T-helper 17 cell (primary cell): ENCODE measurements at regions not wholly inside any gene's neighbourhood (a gene's known extent, or its start where the extent isn't known, plus 50 kb on each side); places are given as distances from the start of the nearest gene placed in this dataset.

Experiments
- ATAC-seq: fragments of 150-1000 bp; cut with Tn5 transposase; 2 replicates; pipeline ENCODE4 v1.10.0; 2021; ENCODE audit warnings: mild to moderate bottlenecking, moderate library complexity
- DNase-seq, 3 donors: peaks; one replicate each; pipeline versions ENCODE4 v3.0.0 to v3.0.0-alpha.2; 2020 to 2021
- H3K9me3 ChIP-seq: one replicate; pipeline ENCODE4 v1.7.0; 2013; ENCODE audit warnings: low read length, mild to moderate bottlenecking; ENCODE audit not compliant: control insufficient read depth, poor library complexity, severe bottlenecking
- H3K27ac Mint-ChIP-seq: one replicate; pipeline ENCODE4 v1.8.0; 2022; ENCODE audit warnings: mild to moderate bottlenecking, moderate library complexity, mixed read lengths
- H3K27me3 Mint-ChIP-seq: one replicate; pipeline ENCODE4 v1.8.0; 2022; ENCODE audit warnings: mixed read lengths
- H3K36me3 Mint-ChIP-seq: one replicate; pipeline ENCODE4 v1.8.0; 2022; ENCODE audit warnings: low read depth, mixed read lengths
- H3K4me1 Mint-ChIP-seq: one replicate; pipeline ENCODE4 v1.8.0; 2022; ENCODE audit warnings: mild to moderate bottlenecking, mixed read lengths
- H3K4me3 Mint-ChIP-seq: one replicate; pipeline ENCODE4 v1.8.0; 2022; ENCODE audit warnings: mild to moderate bottlenecking, moderate library complexity, mixed read lengths

DNA sequence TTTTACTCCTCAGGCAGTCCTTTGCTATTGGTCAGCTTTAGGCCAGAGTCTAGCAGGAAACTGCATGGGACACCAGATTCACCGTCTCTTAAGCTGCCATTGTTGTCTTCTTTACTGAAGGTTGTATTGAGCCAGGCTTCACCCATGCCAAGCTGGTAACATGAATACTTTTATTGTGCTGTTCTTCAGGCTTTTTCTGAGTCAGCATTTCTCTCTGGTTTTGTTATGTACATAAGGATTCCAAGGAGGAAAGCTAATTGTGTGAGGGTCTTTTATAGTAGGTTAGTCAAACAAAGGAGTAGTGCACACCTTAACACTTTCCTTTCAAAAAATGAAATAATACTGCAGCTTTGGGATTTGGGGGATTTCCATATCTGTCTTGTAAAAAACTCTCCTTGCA lies 252.8 kb downstream of the JRKL start:
- DNase-seq, result no peak
- H3K9me3 ChIP-seq, result no peaks in the 10 kb centered on the region
- Mint-ChIP-seq H3K27me3 (no peaks in the 10 kb centered on the region), H3K4me1 (no peaks in the 10 kb centered on the region), H3K4me3 (no peak overlapping the region), H3K36me3 (no peaks in the 10 kb centered on the region), H3K27ac (no peak overlapping the region)
- no peak for ATAC-seq

DNA sequence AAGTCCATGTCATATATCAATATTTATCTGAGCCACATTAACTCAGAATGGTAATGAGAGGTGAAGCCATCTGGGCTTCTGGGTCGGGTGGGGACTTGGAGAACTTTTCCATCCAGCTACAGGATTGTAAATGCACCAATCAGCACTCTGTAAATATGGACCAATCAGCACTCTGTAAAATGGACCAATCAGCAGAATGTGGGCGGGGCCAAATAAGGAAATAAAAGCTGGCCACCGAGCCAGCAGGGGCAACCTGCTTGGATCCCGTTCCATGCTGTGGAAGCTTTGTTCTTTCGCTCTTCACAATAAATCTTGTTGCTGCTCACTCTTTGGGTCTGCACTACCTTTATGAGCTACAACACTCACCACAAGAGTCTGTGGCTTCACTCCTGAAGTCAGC lies 253.4 kb downstream of the JRKL start:
- no peak for ATAC-seq
- H3K27ac Mint-ChIP-seq, result no peak overlapping the region
- DNase-seq, result no peak
- no peaks in the 10 kb centered on the region for H3K36me3 Mint-ChIP-seq
- no peaks in the 10 kb centered on the region for H3K27me3 Mint-ChIP-seq
- no peak overlapping the region for H3K4me3 Mint-ChIP-seq
- H3K4me1 Mint-ChIP-seq, result no peaks in the 10 kb centered on the region
- no peaks in the 10 kb centered on the region for H3K9me3 ChIP-seq

DNA sequence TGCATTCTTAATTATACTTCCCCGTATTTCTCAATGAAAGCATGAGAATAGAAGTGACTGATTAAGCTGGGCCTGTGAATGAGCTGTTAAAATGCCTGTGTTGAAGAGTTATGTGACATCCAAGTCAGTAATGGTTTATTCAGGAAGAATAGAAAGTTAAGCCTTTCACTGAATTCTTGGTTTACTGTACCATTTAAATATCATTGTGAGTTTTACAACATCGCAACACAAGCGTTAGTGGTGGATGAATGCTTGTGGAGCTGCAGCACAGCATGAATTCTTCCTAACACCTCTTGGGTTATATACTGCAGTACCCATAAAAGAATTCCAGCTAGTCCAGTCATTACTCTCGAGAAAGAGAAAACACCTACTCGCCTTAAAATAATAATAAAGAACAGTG lies 257.8 kb downstream of the JRKL start:
- no peaks in the 10 kb centered on the region for H3K27me3 Mint-ChIP-seq
- H3K4me1 Mint-ChIP-seq, result no peaks in the 10 kb centered on the region

DNA sequence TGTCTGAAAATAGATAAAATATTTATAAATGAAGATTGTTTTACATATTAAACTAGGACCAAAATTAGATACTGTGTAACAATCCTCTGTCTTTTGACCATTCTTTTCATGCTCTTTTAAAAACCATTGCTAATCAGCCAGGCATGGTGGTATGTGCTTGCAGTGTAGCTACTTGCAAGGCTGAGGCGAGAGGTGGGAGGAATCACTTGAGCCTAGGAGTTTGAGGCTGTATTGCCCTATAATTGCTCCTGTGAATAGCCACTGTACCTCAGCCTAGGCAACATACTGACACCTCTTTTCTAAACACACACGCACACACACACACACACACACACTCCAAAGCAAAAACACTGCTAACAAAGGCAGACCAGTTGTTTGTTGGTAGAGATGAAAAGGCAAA lies 259.2 kb downstream of the JRKL start:
- DNase-seq (no peak), ATAC-seq (no peak)
- H3K4me1 Mint-ChIP-seq, result no peaks in the 10 kb centered on the region
- no peaks in the 10 kb centered on the region for H3K27me3 Mint-ChIP-seq
- no peak overlapping the region for H3K4me3 Mint-ChIP-seq
- H3K27ac Mint-ChIP-seq, result no peak overlapping the region
- no peaks in the 10 kb centered on the region for H3K36me3 Mint-ChIP-seq
- H3K9me3 ChIP-seq, result no peaks in the 10 kb centered on the region

More for the DNA sequence above, 257.8 kb downstream of the JRKL start:
- ATAC-seq (no peak), DNase-seq (no peak)
- no peaks in the 10 kb centered on the region for H3K36me3 Mint-ChIP-seq
- no peaks in the 10 kb centered on the region for H3K9me3 ChIP-seq
- H3K4me3 Mint-ChIP-seq, result no peak overlapping the region
- H3K27ac Mint-ChIP-seq, result no peak overlapping the region

DNA sequence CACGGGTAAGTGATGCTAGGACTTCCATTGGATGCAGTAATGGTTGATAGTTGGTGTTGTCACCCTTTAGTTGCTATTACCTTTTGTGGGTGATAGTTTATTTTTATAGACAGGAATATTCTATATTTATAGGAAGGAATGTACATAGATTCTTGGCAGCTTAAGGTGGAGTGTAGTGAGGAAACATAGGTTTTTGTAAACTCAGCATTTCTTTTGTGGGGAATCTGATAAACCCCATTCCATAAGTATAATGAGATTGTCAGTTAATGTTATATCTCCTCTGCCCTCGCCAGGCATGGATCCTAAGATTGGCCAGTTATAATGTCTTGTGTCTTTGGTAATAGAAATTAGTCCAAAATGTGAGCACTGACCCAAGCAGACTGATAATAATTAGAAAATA lies 262.7 kb downstream of the JRKL start:
- ATAC-seq (no peak), DNase-seq (no peak)
- H3K4me3 Mint-ChIP-seq, result no peak overlapping the region
- H3K36me3 Mint-ChIP-seq, result no peaks in the 10 kb centered on the region
- no peak overlapping the region for H3K27ac Mint-ChIP-seq
- H3K9me3 ChIP-seq, result no peaks in the 10 kb centered on the region
- no peaks in the 10 kb centered on the region for H3K27me3 Mint-ChIP-seq
- no peaks in the 10 kb centered on the region for H3K4me1 Mint-ChIP-seq

DNA sequence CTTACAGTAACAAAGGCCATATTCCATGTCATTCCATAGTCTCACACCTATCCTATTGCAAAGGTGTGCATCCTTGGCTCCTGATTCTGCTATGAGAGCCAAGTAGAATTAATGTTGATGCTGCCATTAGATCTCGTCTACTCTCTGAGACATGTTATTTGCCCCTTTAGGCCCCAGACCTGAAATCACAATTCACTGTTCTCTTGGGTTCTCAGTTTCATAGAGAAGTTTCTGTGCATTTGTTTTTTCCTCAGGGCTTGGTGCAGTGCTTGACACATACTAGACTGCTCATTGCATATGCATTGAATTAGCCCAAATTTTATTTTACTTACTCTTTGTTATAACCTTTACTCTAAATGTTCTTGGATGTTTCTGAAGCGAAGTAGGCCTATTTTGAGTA lies 265.7 kb downstream of the JRKL start:
- no peaks in the 10 kb centered on the region for H3K4me1 Mint-ChIP-seq
- H3K27ac Mint-ChIP-seq, result no peak overlapping the region
- H3K4me3 Mint-ChIP-seq, result no peak overlapping the region

DNA sequence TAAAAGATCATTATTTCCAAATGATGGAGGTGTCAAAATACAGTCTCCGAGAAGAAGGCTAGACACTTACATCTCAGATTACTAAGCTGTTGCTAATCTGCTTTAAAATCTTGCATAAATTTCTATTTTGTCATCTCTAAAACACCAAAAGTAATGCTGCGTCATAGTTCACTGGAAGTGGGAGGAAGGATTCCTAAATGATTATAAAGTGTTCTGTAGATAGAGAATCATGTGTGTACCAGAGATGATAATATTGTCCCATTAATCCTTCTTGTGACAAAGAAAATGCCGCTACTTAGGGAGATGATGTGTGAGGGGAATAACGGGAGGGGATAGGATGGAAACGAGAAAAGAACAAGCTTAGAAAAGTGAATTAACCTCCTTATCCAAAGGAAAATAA lies 268.6 kb downstream of the JRKL start:
- no peaks in the 10 kb centered on the region for H3K4me1 Mint-ChIP-seq
- no peak overlapping the region for H3K27ac Mint-ChIP-seq
- no peak overlapping the region for H3K4me3 Mint-ChIP-seq
- no peaks in the 10 kb centered on the region for H3K9me3 ChIP-seq
- DNase-seq (no peak), ATAC-seq (no peak)
- no peaks in the 10 kb centered on the region for H3K36me3 Mint-ChIP-seq
- H3K27me3 Mint-ChIP-seq, result no peaks in the 10 kb centered on the region

More for the DNA sequence above, 265.7 kb downstream of the JRKL start:
- no peak for DNase-seq
- no peaks in the 10 kb centered on the region for H3K27me3 Mint-ChIP-seq
- no peaks in the 10 kb centered on the region for H3K36me3 Mint-ChIP-seq
- H3K9me3 ChIP-seq, result no peaks in the 10 kb centered on the region
- no peak for ATAC-seq

DNA sequence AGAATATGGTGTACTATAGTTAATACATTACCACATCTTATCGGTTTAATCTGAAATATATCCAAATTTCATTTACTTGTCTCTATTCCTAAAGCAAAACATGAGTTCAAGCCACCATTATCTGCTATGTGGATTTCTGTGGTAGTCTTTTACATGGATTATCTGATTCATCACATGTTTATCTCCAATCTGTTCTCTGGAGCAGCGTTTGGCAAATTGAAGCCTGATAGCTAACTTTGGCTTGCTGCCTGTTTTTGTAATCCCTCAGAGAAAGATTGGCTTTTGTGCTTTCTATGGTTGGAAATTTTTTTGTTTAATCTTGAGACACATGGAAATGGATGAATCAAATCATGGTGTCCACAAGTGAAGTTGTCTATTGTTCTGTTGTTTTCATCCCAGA lies 274.3 kb downstream of the JRKL start:
- Mint-ChIP-seq H3K27me3 (no peaks in the 10 kb centered on the region), H3K4me1 (no peaks in the 10 kb centered on the region), H3K4me3 (no peak overlapping the region), H3K27ac (no peak overlapping the region), H3K36me3 (no peaks in the 10 kb centered on the region)
- DNase-seq (no peak), ATAC-seq (no peak)
- H3K9me3 ChIP-seq, result no peaks in the 10 kb centered on the region

DNA sequence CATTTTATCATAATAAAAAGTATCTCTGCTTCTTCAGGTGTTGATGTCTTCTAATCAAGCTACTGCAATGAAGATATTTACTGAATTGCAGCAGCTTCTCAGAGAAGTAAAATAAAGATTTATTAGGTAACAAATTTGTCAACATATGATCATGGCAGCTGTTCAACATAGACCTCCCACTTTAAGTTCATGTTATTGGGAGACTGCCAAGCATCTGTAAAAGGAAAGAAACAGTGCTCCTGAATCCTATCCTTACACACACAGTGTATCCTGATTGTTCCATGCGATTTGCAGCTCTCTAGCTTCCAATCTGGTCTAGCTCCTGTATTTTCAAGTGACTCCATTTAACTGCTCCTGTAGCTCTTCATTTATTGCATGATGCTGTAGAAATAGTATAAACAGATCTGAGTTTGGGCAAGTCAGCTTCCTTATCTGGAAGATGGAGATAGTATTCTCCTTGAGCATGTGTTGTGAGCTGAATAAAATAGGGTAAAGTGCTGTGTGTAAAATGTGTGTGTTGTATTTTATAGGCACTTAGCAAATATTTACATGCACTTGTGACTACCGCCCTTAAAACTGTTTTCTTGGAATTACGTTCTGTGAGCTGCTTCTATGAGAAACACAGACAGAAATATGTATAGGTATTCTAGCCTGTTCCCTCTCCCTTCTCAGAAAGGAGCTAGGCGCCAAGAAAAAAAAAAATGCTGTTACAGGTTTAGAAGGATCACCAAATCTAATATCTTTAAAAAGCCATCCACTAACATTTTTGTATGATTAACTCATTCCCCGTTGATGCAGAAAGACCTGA lies 290.6 kb downstream of the JRKL start:
- H3K4me3 Mint-ChIP-seq, result no peak overlapping the region
- no peaks in the 10 kb centered on the region for H3K9me3 ChIP-seq
- no peaks in the 10 kb centered on the region for H3K36me3 Mint-ChIP-seq
- no peak for DNase-seq
- H3K27me3 Mint-ChIP-seq, result no peaks in the 10 kb centered on the region
- no peak overlapping the region for H3K27ac Mint-ChIP-seq
- ATAC-seq, result no peak
- H3K4me1 Mint-ChIP-seq, result no peaks in the 10 kb centered on the region

DNA sequence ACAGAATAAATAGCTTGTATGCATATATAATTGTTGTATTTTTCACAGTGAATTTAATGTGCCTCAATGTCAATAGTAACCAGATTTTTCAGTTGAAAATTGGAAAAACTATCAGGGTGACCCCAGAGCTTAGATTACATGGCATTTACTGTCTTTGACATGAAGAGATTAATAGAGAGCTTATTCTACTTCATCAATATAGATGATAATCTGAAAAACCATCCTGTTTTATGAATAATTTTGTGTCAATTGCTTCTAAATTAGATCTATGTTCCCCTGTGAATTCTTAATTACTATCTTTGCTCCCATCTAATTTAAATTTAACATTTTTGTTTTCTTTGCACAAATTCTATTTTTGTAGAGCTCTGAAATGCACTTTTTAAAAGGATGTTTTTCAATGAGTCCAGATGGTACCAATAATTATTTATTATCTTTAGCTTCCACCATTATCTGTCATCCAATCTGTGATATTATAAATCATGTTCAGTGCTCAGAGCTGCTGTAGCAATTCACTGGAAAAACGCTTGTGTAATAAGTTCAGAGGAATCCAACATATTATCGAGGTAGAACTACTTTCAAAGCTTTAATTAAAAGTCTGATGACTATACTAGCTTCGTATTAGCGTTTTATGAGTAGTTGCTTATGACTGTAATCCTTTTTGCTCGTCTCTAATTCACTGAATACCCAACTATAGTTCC lies 291.4 kb downstream of the JRKL start:
- no peaks in the 10 kb centered on the region for H3K4me1 Mint-ChIP-seq
- no peaks in the 10 kb centered on the region for H3K27me3 Mint-ChIP-seq
- H3K4me3 Mint-ChIP-seq, result no peak overlapping the region
- H3K27ac Mint-ChIP-seq, result no peak overlapping the region
- DNase-seq (no peak), ATAC-seq (no peak)
- H3K9me3 ChIP-seq, result no peaks in the 10 kb centered on the region
- no peaks in the 10 kb centered on the region for H3K36me3 Mint-ChIP-seq

DNA sequence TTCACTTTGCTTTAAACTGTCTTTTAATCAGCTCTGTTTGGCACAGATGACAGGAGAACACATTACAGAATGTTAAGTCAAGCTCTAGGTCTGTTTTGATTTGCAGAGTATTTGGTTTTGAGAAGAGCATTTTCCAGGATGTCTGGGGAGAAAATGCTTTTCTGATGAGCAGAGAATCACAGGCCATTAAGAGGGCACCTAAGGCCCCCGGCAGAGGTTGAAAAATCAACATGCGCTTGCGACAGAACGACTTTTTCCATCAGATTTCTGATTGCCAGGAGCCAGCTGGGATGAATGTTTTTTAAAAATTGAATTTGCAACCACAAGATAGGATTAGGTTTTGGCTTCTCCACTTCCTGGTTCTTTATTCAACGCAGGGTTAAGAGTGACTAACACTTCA lies 304.5 kb downstream of the JRKL start:
- no peaks in the 10 kb centered on the region for H3K4me1 Mint-ChIP-seq
- H3K27ac Mint-ChIP-seq, result no peak overlapping the region
- DNase-seq (no peak), ATAC-seq (no peak)
- H3K36me3 Mint-ChIP-seq, result no peaks in the 10 kb centered on the region
- no peaks in the 10 kb centered on the region for H3K27me3 Mint-ChIP-seq
- H3K9me3 ChIP-seq, result no peaks in the 10 kb centered on the region
- H3K4me3 Mint-ChIP-seq, result no peak overlapping the region

DNA sequence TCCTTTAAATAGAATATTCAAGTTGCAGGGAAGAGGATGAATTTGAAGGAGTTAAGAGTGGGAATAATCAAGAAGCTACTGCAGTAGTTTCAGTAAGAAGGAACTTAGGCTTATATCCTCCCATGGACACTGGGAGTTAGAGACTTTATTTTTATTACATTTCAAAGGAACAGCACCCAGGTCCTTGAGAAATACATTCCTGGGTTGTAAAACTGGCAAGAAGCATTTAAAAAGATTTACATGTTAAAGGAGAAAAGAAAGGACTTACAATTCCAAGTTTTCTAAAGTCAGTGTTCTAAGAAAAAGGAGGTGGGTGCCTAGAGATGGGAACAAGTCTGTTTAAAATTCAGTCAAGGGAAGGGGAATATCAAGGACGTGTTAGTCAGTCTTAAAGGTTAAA lies 306.9 kb downstream of the JRKL start:
- no peak overlapping the region for H3K4me3 Mint-ChIP-seq

DNA sequence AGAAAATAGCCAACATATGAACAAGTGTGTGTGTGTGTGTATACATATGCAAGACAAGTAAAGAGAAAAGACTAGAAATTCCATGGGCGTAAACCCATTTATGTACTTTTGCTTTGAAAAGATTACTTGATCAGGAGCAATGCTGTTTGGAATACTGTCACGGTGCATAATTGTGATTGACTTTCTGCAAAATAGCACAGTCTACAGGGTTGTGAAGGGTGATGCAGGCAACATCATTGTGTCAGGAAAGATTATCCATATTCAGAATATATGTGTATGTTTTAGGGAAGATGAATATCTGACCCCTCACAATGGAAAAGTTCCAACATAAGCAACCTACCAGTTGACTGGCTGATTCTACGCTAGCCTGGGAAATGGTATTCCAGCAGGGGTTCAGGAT lies 307.7 kb downstream of the JRKL start:
- Mint-ChIP-seq H3K4me1 (no peaks in the 10 kb centered on the region), H3K27ac (no peak overlapping the region), H3K27me3 (no peaks in the 10 kb centered on the region), H3K4me3 (no peak overlapping the region), H3K36me3 (no peaks in the 10 kb centered on the region)
- no peaks in the 10 kb centered on the region for H3K9me3 ChIP-seq
- ATAC-seq, result no peak
- DNase-seq, result no peak

More for the DNA sequence above, 306.9 kb downstream of the JRKL start:
- no peaks in the 10 kb centered on the region for H3K9me3 ChIP-seq
- DNase-seq (no peak), ATAC-seq (no peak)
- H3K4me1 Mint-ChIP-seq, result no peaks in the 10 kb centered on the region
- H3K27ac Mint-ChIP-seq, result no peak overlapping the region
- no peaks in the 10 kb centered on the region for H3K36me3 Mint-ChIP-seq
- H3K27me3 Mint-ChIP-seq, result no peaks in the 10 kb centered on the region

DNA sequence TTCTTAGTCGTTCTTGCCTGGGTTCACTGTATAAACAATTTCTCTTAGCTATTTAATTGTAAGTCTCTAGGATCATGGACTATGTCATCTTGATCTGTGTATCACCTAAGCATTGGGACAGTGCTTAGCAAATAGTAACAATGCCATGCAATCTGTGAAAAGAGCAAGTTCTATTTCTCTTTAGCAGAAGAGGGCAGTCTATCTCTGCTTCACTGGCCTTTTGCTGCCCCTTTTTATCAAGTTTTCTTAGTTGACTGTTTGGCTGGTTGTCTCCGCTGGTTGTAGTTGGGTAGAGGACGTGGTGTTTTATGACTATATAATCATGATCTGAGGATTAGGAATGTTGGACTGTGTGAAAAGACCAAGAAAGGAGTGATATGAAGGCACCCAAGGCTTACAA lies 315.0 kb downstream of the JRKL start:
- no peak overlapping the region for H3K4me3 Mint-ChIP-seq

More for the DNA sequence above, 315.0 kb downstream of the JRKL start:
- Mint-ChIP-seq H3K27ac (no peak overlapping the region), H3K4me1 (no peaks in the 10 kb centered on the region), H3K36me3 (peaks cover 2% of the 10 kb centered on the region), H3K27me3 (no peaks in the 10 kb centered on the region)
- no peaks in the 10 kb centered on the region for H3K9me3 ChIP-seq
- no peak for ATAC-seq
- DNase-seq, result no peak
